Natural killer cell (primary cell): ENCODE measurements at regions not wholly inside any gene's neighbourhood (a gene's known extent, or its start where the extent isn't known, plus 50 kb on each side); places are given as distances from the start of the nearest gene placed in this dataset.

Source experiments
- ATAC-seq, 3 donors: fragments of 150-1000 bp in 2 of 3; fragments of 200-7000 bp in 1 of 3; cut with Tn5 transposase; 1 replicate in 1 of 3; 2 replicates in 2 of 3; pipeline ENCODE4 v1.10.0; 2021; ENCODE audit warnings: mild to moderate bottlenecking in 2 of 3, moderate library complexity in 2 of 3
- DNase-seq, 2 donors: peaks; one replicate each; pipeline versions ENCODE4 v3.0.0 to v3.0.0-alpha.2; 2013 to 2021; ENCODE audit warnings: mixed read lengths in 1 of 2
- H3K27ac ChIP-seq: one replicate; pipeline ENCODE4 v1.5.1; 2013; ENCODE audit warnings: mild to moderate bottlenecking, low read length
- H3K27me3 ChIP-seq: one replicate; pipeline ENCODE4 v1.6.1; 2013; ENCODE audit warnings: low read length; ENCODE audit not compliant: control insufficient read depth, insufficient read depth
- H3K36me3 ChIP-seq: one replicate; pipeline ENCODE4 v1.6.1; 2013; ENCODE audit warnings: low read length; ENCODE audit not compliant: control insufficient read depth, insufficient read depth
- H3K4me1 ChIP-seq: one replicate; pipeline ENCODE4 v1.6.1; 2013; ENCODE audit warnings: low read length; ENCODE audit not compliant: control insufficient read depth, insufficient read depth
- H3K4me3 ChIP-seq: one replicate; pipeline ENCODE4 v1.5.1; 2013; ENCODE audit warnings: low read length
- H3K9me3 ChIP-seq: one replicate; pipeline ENCODE4 v1.6.1; 2013; ENCODE audit warnings: low read length; ENCODE audit not compliant: control insufficient read depth, insufficient read depth
- H3K27ac Mint-ChIP-seq, 2 donors: one replicate each; pipeline ENCODE4 v1.8.0; 2022; ENCODE audit warnings: mild to moderate bottlenecking in 2 of 2, mixed read lengths in 2 of 2, moderate library complexity in 1 of 2
- H3K27me3 Mint-ChIP-seq, 2 donors: one replicate each; pipeline ENCODE4 v1.8.0; 2022; ENCODE audit warnings: low read depth in 2 of 2, mixed read lengths in 2 of 2
- H3K36me3 Mint-ChIP-seq: one replicate; pipeline ENCODE4 v1.8.0; 2022; ENCODE audit warnings: mixed read lengths
- H3K4me1 Mint-ChIP-seq, 2 donors: one replicate each; pipeline ENCODE4 v1.8.0; 2022; ENCODE audit warnings: mixed read lengths in 2 of 2
- H3K4me3 Mint-ChIP-seq: one replicate; pipeline ENCODE4 v1.8.0; 2022; ENCODE audit warnings: mild to moderate bottlenecking, moderate library complexity, mixed read lengths
- H3K9me3 Mint-ChIP-seq, 2 donors: one replicate each; pipeline ENCODE4 v1.8.0; 2022; ENCODE audit warnings: mixed read lengths in 2 of 2
- WGBS: methylation state at CpG from one replicate; pipeline ENCODE4 v1.1.7; 2013; ENCODE audit warnings: missing lambda C conversion rate; ENCODE audit not compliant: insufficient coverage; 5-methylcytosine and 5-hydroxymethylcytosine counted together
- intact Hi-C: fragments of 100-400 bp; cut with micrococcal nuclease; formaldehyde crosslinking; loops from one replicate; pipeline ENCODE4 v1.14.2; 2022
- TF ChIP-seq, protein P1 (sequence below): fragments of 200-600 bp; IDR thresholded peaks from one replicate; pipeline ENCODE4 v1.8.0; 2022; ENCODE audit warnings: antibody characterized with exemption

GRCh38 chr6:71531841-71532240 lies 243.2 kb downstream of the OGFRL1 start:
- H3K4me3 ChIP-seq = no peak overlapping the region
- intact Hi-C loops = no loop called here
- H3K9me3 ChIP-seq = no peaks in the 10 kb centered on the region
- no peak overlapping the region for H3K4me3 Mint-ChIP-seq
- H3K27ac ChIP-seq = no peak overlapping the region
- TF ChIP-seq, protein P1, sequence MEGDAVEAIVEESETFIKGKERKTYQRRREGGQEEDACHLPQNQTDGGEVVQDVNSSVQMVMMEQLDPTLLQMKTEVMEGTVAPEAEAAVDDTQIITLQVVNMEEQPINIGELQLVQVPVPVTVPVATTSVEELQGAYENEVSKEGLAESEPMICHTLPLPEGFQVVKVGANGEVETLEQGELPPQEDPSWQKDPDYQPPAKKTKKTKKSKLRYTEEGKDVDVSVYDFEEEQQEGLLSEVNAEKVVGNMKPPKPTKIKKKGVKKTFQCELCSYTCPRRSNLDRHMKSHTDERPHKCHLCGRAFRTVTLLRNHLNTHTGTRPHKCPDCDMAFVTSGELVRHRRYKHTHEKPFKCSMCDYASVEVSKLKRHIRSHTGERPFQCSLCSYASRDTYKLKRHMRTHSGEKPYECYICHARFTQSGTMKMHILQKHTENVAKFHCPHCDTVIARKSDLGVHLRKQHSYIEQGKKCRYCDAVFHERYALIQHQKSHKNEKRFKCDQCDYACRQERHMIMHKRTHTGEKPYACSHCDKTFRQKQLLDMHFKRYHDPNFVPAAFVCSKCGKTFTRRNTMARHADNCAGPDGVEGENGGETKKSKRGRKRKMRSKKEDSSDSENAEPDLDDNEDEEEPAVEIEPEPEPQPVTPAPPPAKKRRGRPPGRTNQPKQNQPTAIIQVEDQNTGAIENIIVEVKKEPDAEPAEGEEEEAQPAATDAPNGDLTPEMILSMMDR = no peak
- no peak overlapping the region for H3K27ac Mint-ChIP-seq
- no peaks in the 10 kb centered on the region for H3K4me1 ChIP-seq
- no peaks in the 10 kb centered on the region for H3K4me1 Mint-ChIP-seq
- no peak for ATAC-seq
- no peaks in the 10 kb centered on the region for H3K9me3 Mint-ChIP-seq
- H3K27me3 ChIP-seq = no peaks in the 10 kb centered on the region
- H3K27me3 Mint-ChIP-seq = peaks cover 6 to 8% of the 10 kb centered on the region in 2 donors
- H3K36me3 ChIP-seq = no peaks in the 10 kb centered on the region
- no peak for DNase-seq
- 92% methylated on average over 10 of the region's 10 CpGs for WGBS
- no peaks in the 10 kb centered on the region for H3K36me3 Mint-ChIP-seq

DNA sequence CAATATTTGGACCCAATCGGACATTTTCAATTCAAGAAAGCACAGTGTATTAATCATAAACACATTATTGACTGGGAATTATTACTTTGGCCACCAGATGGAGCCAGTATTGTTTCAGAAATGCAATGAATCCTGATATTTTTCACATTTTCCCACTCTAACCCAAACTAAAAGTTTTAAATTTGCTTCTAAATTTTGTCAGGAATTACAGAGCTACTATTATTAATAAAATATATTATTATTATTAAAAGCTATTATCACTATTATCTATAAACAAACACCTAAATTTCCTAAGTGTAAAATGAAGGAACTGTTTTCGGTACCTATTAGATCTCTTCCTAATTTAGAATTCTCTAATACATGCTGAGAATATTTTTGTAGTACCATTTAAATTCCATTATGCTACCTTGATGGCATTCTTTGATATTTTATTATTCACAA lies 245.3 kb downstream of the OGFRL1 start:
- H3K27ac Mint-ChIP-seq = no peak overlapping the region
- no peaks in the 10 kb centered on the region for H3K9me3 ChIP-seq
- H3K36me3 ChIP-seq = no peaks in the 10 kb centered on the region
- no peaks in the 10 kb centered on the region for H3K4me1 Mint-ChIP-seq
- WGBS = no CpG with 5 or more reads among the region's 2 CpGs
- intact Hi-C loops = no loop called here
- H3K27me3 Mint-ChIP-seq = peaks cover 6% of the 10 kb centered on the region in 2 donors
- no peaks in the 10 kb centered on the region for H3K4me1 ChIP-seq
- no peak overlapping the region for H3K4me3 Mint-ChIP-seq
- DNase-seq (peak in 1 of 2 donors; percentile 12), ATAC-seq (no peak)
- H3K36me3 Mint-ChIP-seq = no peaks in the 10 kb centered on the region
- no peak overlapping the region for H3K4me3 ChIP-seq
- no peaks in the 10 kb centered on the region for H3K27me3 ChIP-seq
- H3K9me3 Mint-ChIP-seq = peaks cover 3 to 4% of the 10 kb centered on the region in 2 donors
- no peak overlapping the region for H3K27ac ChIP-seq
- TF ChIP-seq, protein P1 = no peak

- H3K4me3 Mint-ChIP-seq = no peak overlapping the region
- TF ChIP-seq, protein P1 = no peak
These were observed 246.3 kb downstream of the OGFRL1 start for GRCh38 chr6:71534921-71535320.

DNA sequence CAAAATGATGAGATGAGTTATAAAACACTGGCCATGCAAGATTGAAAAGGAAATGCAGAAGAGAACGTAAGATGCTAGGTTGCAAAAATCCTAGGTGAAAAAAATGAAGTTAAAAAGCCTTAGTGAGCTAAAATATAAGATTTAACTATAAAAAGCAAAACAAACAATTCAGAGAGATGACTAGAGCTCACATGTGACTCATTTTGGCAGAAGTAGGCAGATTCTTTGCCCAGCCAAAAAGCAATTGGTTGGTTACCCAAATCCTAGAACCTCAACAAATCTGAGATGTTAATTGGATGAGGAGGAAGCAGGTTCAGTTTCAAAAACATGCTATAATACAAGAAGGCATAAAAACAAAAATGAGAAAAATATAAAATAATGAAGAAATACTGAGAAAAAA lies 249.1 kb downstream of the OGFRL1 start:
- H3K4me3 Mint-ChIP-seq = no peak overlapping the region

More at GRCh38 chr6:71534921-71535320, 246.3 kb downstream of the OGFRL1 start:
- no peaks in the 10 kb centered on the region for H3K27me3 ChIP-seq
- intact Hi-C loops = no loop called here
- no peaks in the 10 kb centered on the region for H3K36me3 ChIP-seq
- DNase-seq (no peak), ATAC-seq (no peak)
- H3K27ac ChIP-seq = no peak overlapping the region
- H3K4me1 ChIP-seq = no peaks in the 10 kb centered on the region
- H3K27ac Mint-ChIP-seq = no peak overlapping the region
- H3K27me3 Mint-ChIP-seq = peaks cover 6% of the 10 kb centered on the region in 2 donors
- no peaks in the 10 kb centered on the region for H3K9me3 ChIP-seq
- no peak overlapping the region for H3K4me3 ChIP-seq
- H3K4me1 Mint-ChIP-seq = no peaks in the 10 kb centered on the region
- WGBS = 57% methylated on average over 2 of the region's 3 CpGs
- H3K36me3 Mint-ChIP-seq = no peaks in the 10 kb centered on the region
- peaks cover 3 to 4% of the 10 kb centered on the region in 2 donors for H3K9me3 Mint-ChIP-seq

More for the DNA sequence above, 249.1 kb downstream of the OGFRL1 start:
- intact Hi-C loops = no loop called here
- Histone ChIP-seq H3K27ac (no peak overlapping the region), H3K27me3 (no peaks in the 10 kb centered on the region), H3K4me1 (no peaks in the 10 kb centered on the region), H3K36me3 (no peaks in the 10 kb centered on the region), H3K4me3 (no peak overlapping the region), H3K9me3 (no peaks in the 10 kb centered on the region)
- no CpG with 5 or more reads among the region's 1 CpG for WGBS
- TF ChIP-seq, protein P1 = no peak
- ATAC-seq (no peak), DNase-seq (no peak)
- Mint-ChIP-seq H3K9me3 (peaks cover 3 to 4% of the 10 kb centered on the region in 2 donors), H3K4me1 (no peaks in the 10 kb centered on the region), H3K27me3 (peaks cover 6% of the 10 kb centered on the region in 2 donors), H3K36me3 (no peaks in the 10 kb centered on the region), H3K27ac (no peak overlapping the region)
